ENCODE measurements at regions not wholly inside any gene's neighbourhood (a gene's known extent, or its start where the extent isn't known, plus 50 kb on each side); places are given as distances from the start of the nearest gene placed in this dataset.

GRCh38 chr3:5057272-5057671 lies 64.8 kb upstream of the ARL8B start:
- TF ChIP-seq ZBTB11 (CRISPR knock-in tag; IDR thresholded peaks at IDR 0.05) (no peak), NKRF (IDR thresholded peaks at IDR 0.05; ENCODE audit: borderline replicate concordance) (no peak), CTCF (IDR thresholded peaks at IDR 0.05 in 2 of 3, conservative IDR thresholded peaks at IDR 0.05 in 1 of 3; ENCODE audit: insufficient read depth in 2 of 3, low read depth in 1 of 3, low read length in 3 of 3) (no peak), POLR2A (conservative IDR thresholded peaks at IDR 0.05) (no peak), THAP12 (CRISPR knock-in tag; IDR thresholded peaks at IDR 0.05) (no peak), RAD21 (CRISPR knock-in tag; conservative IDR thresholded peaks at IDR 0.05 in 1 of 2, IDR thresholded peaks at IDR 0.05 in 1 of 2) (no peak)

All from K562 (cell line).